Upper lobe of left lung (tissue), 4 donors: ENCODE measurements at regions not wholly inside any gene's neighbourhood (a gene's known extent, or its start where the extent isn't known, plus 50 kb on each side); places are given as distances from the start of the nearest gene placed in this dataset.

Experiments
- POLR2A ChIP-seq, 4 donors: fragments of 450-650 bp; IDR thresholded peaks; one replicate each; pipeline ENCODE4 v1.5.1; 2016 to 2017; ENCODE audit warnings: antibody characterized with exemption in 4 of 4, mild to moderate bottlenecking in 2 of 4
- TF ChIP-seq, protein P1 (sequence below), 6 experiments: fragments of 450-650 bp in 4 of 6; fragments of 200-600 bp in 2 of 6; sonication (generic) in 2 of 6; IDR thresholded peaks; one replicate each; pipeline ENCODE4 v1.5.1; 2016 to 2019; ENCODE audit warnings: antibody characterized with exemption in 6 of 6

DNA sequence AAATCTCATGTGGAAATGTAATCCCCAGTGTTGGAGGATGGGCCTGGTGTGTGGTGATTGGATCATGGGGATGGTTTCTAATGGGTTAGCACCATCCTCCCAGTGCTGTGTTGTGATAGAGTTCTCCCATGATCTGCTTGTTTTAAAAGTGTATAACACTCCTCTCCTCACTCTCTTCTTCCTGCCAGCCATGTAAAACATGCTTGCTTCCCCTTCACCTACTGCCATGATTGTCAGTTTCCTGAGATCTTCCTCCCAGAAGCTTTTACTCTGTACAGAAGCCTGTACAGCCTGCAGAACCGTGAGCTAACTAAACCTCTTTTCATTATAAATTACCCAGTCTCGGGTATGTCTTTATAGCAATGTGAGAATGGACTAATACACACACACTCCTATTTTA is 499.1 kb downstream of the RASEF start:
- TF ChIP-seq, protein P1, sequence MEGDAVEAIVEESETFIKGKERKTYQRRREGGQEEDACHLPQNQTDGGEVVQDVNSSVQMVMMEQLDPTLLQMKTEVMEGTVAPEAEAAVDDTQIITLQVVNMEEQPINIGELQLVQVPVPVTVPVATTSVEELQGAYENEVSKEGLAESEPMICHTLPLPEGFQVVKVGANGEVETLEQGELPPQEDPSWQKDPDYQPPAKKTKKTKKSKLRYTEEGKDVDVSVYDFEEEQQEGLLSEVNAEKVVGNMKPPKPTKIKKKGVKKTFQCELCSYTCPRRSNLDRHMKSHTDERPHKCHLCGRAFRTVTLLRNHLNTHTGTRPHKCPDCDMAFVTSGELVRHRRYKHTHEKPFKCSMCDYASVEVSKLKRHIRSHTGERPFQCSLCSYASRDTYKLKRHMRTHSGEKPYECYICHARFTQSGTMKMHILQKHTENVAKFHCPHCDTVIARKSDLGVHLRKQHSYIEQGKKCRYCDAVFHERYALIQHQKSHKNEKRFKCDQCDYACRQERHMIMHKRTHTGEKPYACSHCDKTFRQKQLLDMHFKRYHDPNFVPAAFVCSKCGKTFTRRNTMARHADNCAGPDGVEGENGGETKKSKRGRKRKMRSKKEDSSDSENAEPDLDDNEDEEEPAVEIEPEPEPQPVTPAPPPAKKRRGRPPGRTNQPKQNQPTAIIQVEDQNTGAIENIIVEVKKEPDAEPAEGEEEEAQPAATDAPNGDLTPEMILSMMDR (IDR thresholded peaks at IDR 0.05) = no peak
- no peak for TF ChIP-seq POLR2A (IDR thresholded peaks at IDR 0.05)
